GM12801 (cell line): ENCODE measurements at regions not wholly inside any gene's neighbourhood (a gene's known extent, or its start where the extent isn't known, plus 50 kb on each side); places are given as distances from the start of the nearest gene placed in this dataset.

Source experiments
- CTCF ChIP-seq: IDR thresholded peaks from one replicate; pipeline ENCODE4 v1.5.1; 2011; ENCODE audit warnings: control low read depth; ENCODE audit not compliant: insufficient read length; ENCODE audit errors: extremely low read depth

DNA sequence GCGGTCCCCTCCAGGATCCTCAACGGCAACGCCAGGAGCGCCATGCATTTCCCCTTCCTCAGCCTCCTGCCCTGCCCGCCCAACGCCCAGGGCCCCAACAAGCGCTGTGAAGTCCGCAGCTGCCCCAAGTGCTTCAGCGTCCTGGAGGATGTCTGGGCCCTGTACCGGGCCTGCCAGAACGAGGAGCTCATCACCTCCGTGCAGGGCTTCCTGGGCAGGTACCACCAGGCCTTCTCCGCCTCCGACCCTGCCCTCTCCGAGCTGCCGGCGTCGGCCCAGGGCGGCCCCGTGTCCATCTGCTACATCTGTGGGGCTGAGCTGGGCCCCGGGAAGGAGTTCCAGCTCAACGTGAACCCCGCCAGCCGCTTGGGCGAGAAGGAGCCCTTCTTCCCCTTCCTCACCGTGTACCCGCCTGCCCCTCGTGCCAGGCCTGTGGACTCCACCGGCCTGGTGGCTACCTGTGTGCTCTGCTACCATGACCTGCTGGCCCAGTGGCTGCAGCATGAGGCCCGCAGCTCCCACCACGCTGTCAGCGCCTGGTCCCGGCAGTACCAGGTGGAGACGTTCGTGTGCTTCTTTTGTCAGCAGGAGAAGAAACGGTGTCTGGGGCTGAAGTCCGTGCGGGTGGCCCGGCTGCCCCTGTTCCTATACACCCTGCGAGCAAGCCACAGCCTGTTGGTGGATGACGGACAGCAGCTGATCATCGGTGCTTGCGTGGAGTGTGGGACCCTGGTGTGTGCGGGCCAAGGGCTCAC is 58.9 kb upstream of the CIBAR2 start:
- TF ChIP-seq CTCF = no peak

GRCh38 chr16:85171759-85172454 is 59.6 kb upstream of the CIBAR2 start:
- TF ChIP-seq CTCF = no peak

GRCh38 chr16:85172455-85173145 is 60.3 kb upstream of the CIBAR2 start:
- TF ChIP-seq CTCF = no peak

DNA sequence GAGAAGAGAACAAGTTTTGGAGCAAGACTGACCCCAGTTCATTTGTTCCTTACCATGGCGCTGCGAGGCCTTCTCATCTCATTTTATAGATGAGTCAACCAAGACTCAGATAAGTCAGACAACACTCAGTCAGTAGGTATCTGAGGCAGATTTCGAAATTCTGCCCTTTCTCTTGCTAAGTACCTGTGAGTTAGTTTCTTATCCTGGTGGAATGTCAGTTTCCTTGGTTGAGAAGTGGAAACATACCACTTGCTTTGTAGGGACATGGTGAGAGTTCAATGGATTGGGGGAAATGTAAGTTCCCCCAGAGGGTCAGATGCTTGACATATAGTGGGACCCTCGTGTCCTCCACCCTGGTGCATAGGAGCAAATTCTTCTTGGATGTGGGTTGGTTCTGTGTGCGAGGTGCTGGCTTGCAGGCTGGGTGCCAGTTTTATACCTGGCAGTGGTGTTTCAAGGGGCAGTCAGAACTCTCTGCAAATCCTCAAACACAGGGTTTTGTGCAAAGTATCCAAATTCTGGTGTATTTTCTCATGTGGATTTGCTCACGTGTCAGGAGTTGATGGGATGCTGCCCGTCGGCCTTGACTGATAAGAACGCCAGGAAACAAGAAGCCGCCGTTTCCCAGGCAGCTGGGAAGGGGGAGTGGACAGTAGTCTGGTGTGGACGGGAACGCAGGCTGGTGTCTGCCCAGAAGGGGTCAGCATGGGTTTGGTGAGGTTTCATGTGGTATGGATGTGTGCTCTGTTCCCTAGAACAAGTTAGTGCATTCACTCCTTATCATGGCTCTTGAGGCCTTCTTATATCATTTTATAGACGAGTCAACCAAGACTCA is 61.1 kb upstream of the CIBAR2 start:
- no peak for TF ChIP-seq CTCF

- no peak for TF ChIP-seq CTCF
These were observed 61.9 kb upstream of the CIBAR2 start for GRCh38 chr16:85173981-85174751.

GRCh38 chr16:85174871-85175723 is 62.8 kb upstream of the CIBAR2 start:
- no peak for TF ChIP-seq CTCF
